IMR-90 (cell line): ENCODE measurements at regions not wholly inside any gene's neighbourhood (a gene's known extent, or its start where the extent isn't known, plus 50 kb on each side); places are given as distances from the start of the nearest gene placed in this dataset.
"Not testable (repeated sequence)": the region's sequence is repeated elsewhere in the genome, so short reads cannot be mapped to it uniquely, and the experiment has no call there.

Experiments
- CEBPB ChIP-seq: IDR thresholded peaks from 2 replicates; pipeline ENCODE4 v1.6.1; 2012; ENCODE audit warnings: low read depth, low read length, improper control_type of control experiment
- MAFK ChIP-seq: IDR thresholded peaks from 2 replicates; pipeline ENCODE4 v1.6.1; 2012; ENCODE audit warnings: low read depth, low read length, improper control_type of control experiment
- MAZ ChIP-seq: IDR thresholded peaks from 2 replicates; pipeline ENCODE4 v1.6.1; 2012; ENCODE audit warnings: low read depth, mild to moderate bottlenecking, low read length, improper control_type of control experiment, moderate library complexity, borderline replicate concordance
- MXI1 ChIP-seq: IDR thresholded peaks from 2 replicates; pipeline ENCODE4 v1.6.1; 2012; ENCODE audit warnings: low read depth, mild to moderate bottlenecking, low read length, moderate library complexity, borderline replicate concordance
- POLR2A ChIP-seq: IDR thresholded peaks from 2 replicates; pipeline ENCODE4 v1.6.1; 2012; ENCODE audit warnings: mild to moderate bottlenecking, low read depth, low read length
- RAD21 ChIP-seq: IDR thresholded peaks from 2 replicates; pipeline ENCODE4 v1.6.1; 2012; ENCODE audit warnings: low read length, improper control_type of control experiment
- RFX5 ChIP-seq: IDR thresholded peaks from 2 replicates; pipeline ENCODE4 v1.8.0; 2012; ENCODE audit warnings: low read depth, mild to moderate bottlenecking, low read length, moderate library complexity
- SMC3 ChIP-seq: fragments of 150-350 bp; IDR thresholded peaks from 2 replicates; pipeline ENCODE4 v1.6.1; 2016; ENCODE audit warnings: low read depth, mild to moderate bottlenecking, antibody characterized with exemption, low read length, moderate library complexity
- TF ChIP-seq, protein P1 (sequence below): conservative IDR thresholded peaks from 2 replicates; pipeline ENCODE4 v1.5.1; 2012; ENCODE audit warnings: mild to moderate bottlenecking, low read depth, low read length, improper control_type of control experiment
- TF ChIP-seq, protein P2 (sequence below): fragments of 150-350 bp; IDR thresholded peaks from 2 replicates; pipeline ENCODE4 v1.6.1; 2017; ENCODE audit warnings: mild to moderate bottlenecking, antibody characterized with exemption, low read length, low read depth

DNA sequence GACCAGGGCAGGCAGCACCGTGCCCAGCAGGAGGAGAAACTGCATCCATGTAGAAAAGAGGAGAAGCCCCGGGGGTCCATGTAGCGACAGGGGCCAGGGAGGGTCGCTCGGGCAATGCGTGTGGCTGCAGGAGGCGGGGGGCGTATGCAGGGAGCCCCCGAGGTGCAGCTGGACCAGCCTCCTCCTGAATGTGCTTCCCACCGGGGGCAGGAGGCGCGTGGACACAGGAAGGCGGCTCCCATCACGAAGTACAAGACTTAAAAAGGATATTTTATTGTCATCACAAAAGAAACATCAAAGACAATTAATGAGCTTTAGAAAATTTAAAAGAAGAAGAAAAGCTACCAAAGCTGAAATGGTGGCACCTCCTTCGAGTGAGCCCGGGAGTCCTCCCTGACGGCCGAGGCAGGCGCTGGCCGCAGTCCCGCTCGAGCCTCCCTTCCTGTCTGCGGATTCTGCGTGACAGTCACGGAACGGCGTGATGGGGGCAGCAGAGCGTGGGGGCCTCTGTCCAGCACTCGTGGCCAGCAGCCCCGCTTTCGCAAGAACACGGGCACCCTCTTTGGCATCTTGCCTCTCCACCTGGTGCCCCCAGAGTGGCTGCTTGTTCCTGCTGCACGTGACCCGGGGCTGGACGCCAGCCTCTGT lies 238.0 kb downstream of the TMEM121 start:
- TF ChIP-seq POLR2A, RAD21, RFX5, MAFK, CEBPB, MAZ, MXI1, SMC3: not testable (repeated sequence)
- TF ChIP-seq, protein P1, sequence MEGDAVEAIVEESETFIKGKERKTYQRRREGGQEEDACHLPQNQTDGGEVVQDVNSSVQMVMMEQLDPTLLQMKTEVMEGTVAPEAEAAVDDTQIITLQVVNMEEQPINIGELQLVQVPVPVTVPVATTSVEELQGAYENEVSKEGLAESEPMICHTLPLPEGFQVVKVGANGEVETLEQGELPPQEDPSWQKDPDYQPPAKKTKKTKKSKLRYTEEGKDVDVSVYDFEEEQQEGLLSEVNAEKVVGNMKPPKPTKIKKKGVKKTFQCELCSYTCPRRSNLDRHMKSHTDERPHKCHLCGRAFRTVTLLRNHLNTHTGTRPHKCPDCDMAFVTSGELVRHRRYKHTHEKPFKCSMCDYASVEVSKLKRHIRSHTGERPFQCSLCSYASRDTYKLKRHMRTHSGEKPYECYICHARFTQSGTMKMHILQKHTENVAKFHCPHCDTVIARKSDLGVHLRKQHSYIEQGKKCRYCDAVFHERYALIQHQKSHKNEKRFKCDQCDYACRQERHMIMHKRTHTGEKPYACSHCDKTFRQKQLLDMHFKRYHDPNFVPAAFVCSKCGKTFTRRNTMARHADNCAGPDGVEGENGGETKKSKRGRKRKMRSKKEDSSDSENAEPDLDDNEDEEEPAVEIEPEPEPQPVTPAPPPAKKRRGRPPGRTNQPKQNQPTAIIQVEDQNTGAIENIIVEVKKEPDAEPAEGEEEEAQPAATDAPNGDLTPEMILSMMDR, result not testable (repeated sequence)
- TF ChIP-seq, protein P2, sequence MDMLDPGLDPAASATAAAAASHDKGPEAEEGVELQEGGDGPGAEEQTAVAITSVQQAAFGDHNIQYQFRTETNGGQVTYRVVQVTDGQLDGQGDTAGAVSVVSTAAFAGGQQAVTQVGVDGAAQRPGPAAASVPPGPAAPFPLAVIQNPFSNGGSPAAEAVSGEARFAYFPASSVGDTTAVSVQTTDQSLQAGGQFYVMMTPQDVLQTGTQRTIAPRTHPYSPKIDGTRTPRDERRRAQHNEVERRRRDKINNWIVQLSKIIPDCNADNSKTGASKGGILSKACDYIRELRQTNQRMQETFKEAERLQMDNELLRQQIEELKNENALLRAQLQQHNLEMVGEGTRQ, result not testable (repeated sequence)
